HepG2 (cell line): ENCODE measurements at regions not wholly inside any gene's neighbourhood (a gene's known extent, or its start where the extent isn't known, plus 50 kb on each side); places are given as distances from the start of the nearest gene placed in this dataset.

ENCODE experiments used
- ATAC-seq: fragments of 200-7000 bp; cut with Tn5 transposase; 3 replicates; pipeline ENCODE4 v1.9.1; 2020; ENCODE audit warnings: mild to moderate bottlenecking, moderate library complexity
- BruUV-seq: library from RNA; stranded (reverse); fragments of 400-500 nt; replicated peaks from 2 replicates; lab custom pipeline; 2021; lab: Mats Ljungman, UMichigan
- CTCF ChIA-PET: fragments of 300-600 bp; formaldehyde crosslinking; extraction: SDS; loops from one replicate; lab custom pipeline; 2021; ENCODE audit warnings: low total read pairs, inconsistent platforms, low intra/inter-chr PET ratio; lab: Yijun Ruan, JAX
- POLR2A ChIA-PET: fragments of 350-600 bp; sonication (Branson Sonifier 250); formaldehyde crosslinking; loops from one replicate; lab custom pipeline; 2020; ENCODE audit warnings: antibody characterized with exemption, inconsistent platforms; lab: Yijun Ruan, JAX
- DNase-seq: peaks from one replicate; pipeline ENCODE4 v3.0.0-alpha.2; 2015; ENCODE audit warnings: low spot score
- FAIRE-seq: peaks from 3 replicates; lab custom pipeline; 2011; peaks lifted over from hg19 to GRCh38; lab: Jason Lieb, UNC
- H2AFZ ChIP-seq: one replicate; pipeline ENCODE4 v1.6.1; 2011; ENCODE audit warnings: low read length, inconsistent platforms
- H3K27ac ChIP-seq: fragments of 300-600 bp; 3 replicates; pipeline ENCODE4 v1.8.0; 2011; ENCODE audit warnings: mixed run types, mild to moderate bottlenecking, mixed read lengths, low read length, inconsistent platforms; ENCODE audit not compliant: insufficient read depth; ENCODE audit errors: extremely low read length
- H3K27me3 ChIP-seq, 2 experiments: fragments of 200-600 bp in 1 of 2; 2 replicates in 1 of 2; 3 replicates in 1 of 2; pipeline versions ENCODE4 v1.6.0 to v1.8.0; 2011; ENCODE audit warnings: low read length in 2 of 2, mild to moderate bottlenecking in 2 of 2, moderate library complexity in 2 of 2, inconsistent platforms in 1 of 2; ENCODE audit not compliant: insufficient read depth in 2 of 2, control insufficient read depth in 1 of 2
- H3K36me3 ChIP-seq, 2 experiments: fragments of 200-600 bp in 1 of 2; replicated peaks in 1 of 2; 2 replicates in 1 of 2; 3 replicates in 1 of 2; pipeline versions ENCODE4 v1.5.1 to v1.8.0; 2011; ENCODE audit warnings: low read length in 2 of 2, inconsistent platforms in 1 of 2; ENCODE audit not compliant: insufficient read depth in 2 of 2, control insufficient read depth in 1 of 2
- H3K4me1 ChIP-seq: 2 replicates; pipeline ENCODE4 v1.5.1; 2012; ENCODE audit warnings: low read length, inconsistent platforms; ENCODE audit not compliant: insufficient read depth
- H3K4me2 ChIP-seq: 2 replicates; pipeline ENCODE4 v1.6.0; 2011; ENCODE audit warnings: low read depth, low read length, inconsistent platforms
- H3K4me3 ChIP-seq, 3 experiments: fragments of 200-600 bp in 1 of 3; sonication (generic), shearing (Covaris generic) in 1 of 3; replicated peaks in 1 of 3; 2 replicates each; pipeline ENCODE4 v1.5.1; 2011 to 2016; ENCODE audit warnings: low read length in 3 of 3, inconsistent platforms in 2 of 3, low read depth in 2 of 3, mild to moderate bottlenecking in 2 of 3, control low read depth in 1 of 3, mixed read lengths in 1 of 3; ENCODE audit not compliant: insufficient read depth in 1 of 3
- H3K79me2 ChIP-seq: one replicate; pipeline ENCODE4 v1.6.1; 2011; ENCODE audit warnings: low read length, inconsistent platforms; ENCODE audit not compliant: insufficient read depth
- H3K9ac ChIP-seq: 2 replicates; pipeline ENCODE4 v1.6.0; 2011; ENCODE audit warnings: mild to moderate bottlenecking, low read depth, low read length, inconsistent platforms; ENCODE audit not compliant: insufficient read depth
- H3K9me3 ChIP-seq: 2 replicates; pipeline ENCODE4 v1.5.1; 2012; ENCODE audit warnings: mild to moderate bottlenecking, low read length
- H4K20me1 ChIP-seq: 2 replicates; pipeline ENCODE4 v1.6.0; 2011; ENCODE audit warnings: inconsistent platforms, mild to moderate bottlenecking, low read length, moderate library complexity; ENCODE audit not compliant: insufficient read depth
- ADNP ChIP-seq: sonication (generic); formaldehyde crosslinking; IDR thresholded peaks from 2 replicates; pipeline ENCODE4 v1.4.0; 2020; ENCODE audit warnings: missing genetic modification reagents
- CC2D1A ChIP-seq: sonication (generic); formaldehyde crosslinking; IDR thresholded peaks from 2 replicates; pipeline ENCODE4 v1.8.1; 2023; ENCODE audit warnings: mild to moderate bottlenecking, missing genetic modification reagents
- DPF2 ChIP-seq: sonication (generic); formaldehyde crosslinking; IDR thresholded peaks from 2 replicates; pipeline ENCODE4 v1.4.0; 2020; ENCODE audit warnings: mild to moderate bottlenecking, low read depth, missing genetic modification reagents, borderline replicate concordance
- KMT2A ChIP-seq: sonication (generic); formaldehyde crosslinking; IDR thresholded peaks from 2 replicates; pipeline ENCODE4 v1.4.0; 2020; ENCODE audit warnings: missing genetic modification reagents
- NFE2 ChIP-seq: sonication (generic); formaldehyde crosslinking; IDR thresholded peaks from 2 replicates; pipeline ENCODE4 v1.4.0; 2020; ENCODE audit warnings: missing genetic modification reagents
- PTBP1 ChIP-seq: fragments of 200-400 bp; formaldehyde crosslinking; IDR thresholded peaks from 2 replicates; pipeline ENCODE4 v1.6.1; 2018; ENCODE audit warnings: low read length, low read depth; ENCODE audit not compliant: poor library complexity, severe bottlenecking
- RNF2 ChIP-seq: fragments of 450-650 bp; conservative IDR thresholded peaks from 2 replicates; pipeline ENCODE4 v1.6.1; 2016; ENCODE audit warnings: low read depth
- ZFP90 ChIP-seq: sonication (generic); formaldehyde crosslinking; IDR thresholded peaks from 2 replicates; pipeline ENCODE4 v1.8.0; 2022; ENCODE audit warnings: missing genetic modification reagents, mild to moderate bottlenecking, inconsistent platforms, borderline replicate concordance
- ZMAT3 ChIP-seq: sonication (generic); formaldehyde crosslinking; conservative IDR thresholded peaks from 2 replicates; pipeline ENCODE4 v1.7.0; 2021; ENCODE audit warnings: missing genetic modification reagents
- ZNF101 ChIP-seq: sonication (generic); formaldehyde crosslinking; IDR thresholded peaks from 2 replicates; pipeline ENCODE4 v1.4.0; 2020; ENCODE audit warnings: mild to moderate bottlenecking, low read depth, missing genetic modification reagents, borderline replicate concordance
- ZNF224 ChIP-seq: sonication (generic); formaldehyde crosslinking; IDR thresholded peaks from 2 replicates; pipeline ENCODE4 v1.5.0; 2020; ENCODE audit warnings: mild to moderate bottlenecking, missing genetic modification reagents
- ZNF251 ChIP-seq: sonication (generic); formaldehyde crosslinking; IDR thresholded peaks from 2 replicates; pipeline ENCODE4 v1.9.0; 2021; ENCODE audit warnings: mild to moderate bottlenecking, missing genetic modification reagents
- ZNF382 ChIP-seq: sonication (generic); formaldehyde crosslinking; IDR thresholded peaks from 2 replicates; pipeline ENCODE4 v1.5.0; 2020; ENCODE audit warnings: missing genetic modification reagents, mild to moderate bottlenecking, borderline replicate concordance
- ZNF883 ChIP-seq: sonication (generic); formaldehyde crosslinking; IDR thresholded peaks from 2 replicates; pipeline ENCODE4 v1.5.1; 2020; ENCODE audit warnings: mild to moderate bottlenecking, missing genetic modification reagents; ENCODE audit errors: not compliant biosample characterization
- WGBS: methylation state at CpG from one replicate; pipeline ENCODE4 v1.1.6; 2017; ENCODE audit warnings: low lambda C conversion rate; 5-methylcytosine and 5-hydroxymethylcytosine counted together
- in situ Hi-C: cut with HindIII; loops from 2 replicates; pipeline ENCODE4 v1.10.0; 2017; ENCODE audit warnings: low pct_unique_long_range_greater_than_20kb; ENCODE audit not compliant: extremely low pct_ligation_motif_present
- intact Hi-C: fragments of 100-400 bp; cut with micrococcal nuclease; formaldehyde crosslinking; loops from one replicate; pipeline ENCODE4 v1.10.0; 2022; ENCODE audit not compliant: unreplicated experiment
- TF ChIP-seq, protein P1 (sequence below): sonication (generic); formaldehyde crosslinking; IDR thresholded peaks from 2 replicates; pipeline ENCODE4 v1.9.0; 2021; ENCODE audit warnings: missing genetic modification reagents, mild to moderate bottlenecking, borderline replicate concordance
- TF ChIP-seq, protein P2 (sequence below): IDR thresholded peaks from 2 replicates; pipeline ENCODE4 v1.6.1; 2016; ENCODE audit warnings: mild to moderate bottlenecking, missing biosample characterization, missing genetic modification reagents
- TF ChIP-seq, protein P3 (sequence below): sonication (generic); formaldehyde crosslinking; IDR thresholded peaks from 2 replicates; pipeline ENCODE4 v1.4.0; 2020; ENCODE audit warnings: missing genetic modification reagents
- TF ChIP-seq, protein P4 (sequence below): sonication (generic); formaldehyde crosslinking; IDR thresholded peaks from 2 replicates; pipeline ENCODE4 v1.4.0; 2020; ENCODE audit warnings: missing genetic modification reagents

GRCh38 chr16:63882576-63882975, 1239.3 kb downstream of the CDH11 start:
- no peak for TF ChIP-seq PTBP1
- no peak for TF ChIP-seq RNF2
- no peak for TF ChIP-seq ZNF251 (CRISPR knock-in tag)
- no peak for TF ChIP-seq DPF2 (CRISPR knock-in tag)
- no peak for TF ChIP-seq ZNF224
- CTCF ChIA-PET = no interaction called here
- BruUV-seq = no TSS peak
- in situ Hi-C loops (no loop called here), intact Hi-C loops (no loop called here)
- Histone ChIP-seq H4K20me1 (no peaks in the 10 kb centered on the region), H2AFZ (no peak overlapping the region), H3K27ac (no peak overlapping the region), H3K9me3 (peaks cover 77% of the 10 kb centered on the region), H3K79me2 (no peaks in the 10 kb centered on the region), H3K9ac (no peak overlapping the region), H3K27me3 (no peaks in the 10 kb centered on the region), H3K36me3 (no peaks in the 10 kb centered on the region), H3K4me1 (no peaks in the 10 kb centered on the region), H3K4me3 (no peak overlapping the region), H3K4me2 (no peak overlapping the region)
- ATAC-seq (no peak), FAIRE-seq (no peak), DNase-seq (no peak)
- POLR2A ChIA-PET = no interaction called here

DNA sequence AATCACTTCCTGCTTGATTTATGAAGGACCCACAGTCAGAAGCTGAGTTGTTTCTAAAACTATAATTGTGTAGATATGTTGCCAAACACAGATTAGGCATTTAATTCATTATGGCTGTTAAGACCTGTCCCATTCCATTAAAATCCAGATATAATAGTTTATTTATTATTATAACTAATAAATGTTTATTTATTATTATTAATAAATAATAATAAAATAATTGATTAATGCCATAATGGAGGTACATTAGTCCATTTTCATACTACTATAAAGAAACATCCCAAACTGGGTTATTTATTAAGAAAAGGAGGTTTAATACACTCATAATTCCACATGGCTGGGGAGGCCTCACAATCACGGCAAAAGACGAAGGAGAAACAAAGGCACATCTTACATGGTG, 1240.9 kb downstream of the CDH11 start:
- H3K4me1 ChIP-seq = no peaks in the 10 kb centered on the region
- H3K27ac ChIP-seq = no peak overlapping the region
- intact Hi-C loops = no loop called here
- ChIA-PET CTCF (no interaction called here), POLR2A (no interaction called here)
- BruUV-seq = no TSS peak
- ATAC-seq (no peak), FAIRE-seq (no peak), DNase-seq (no peak)
- no peak overlapping the region for H3K9ac ChIP-seq
- H2AFZ ChIP-seq = no peak overlapping the region
- no peak overlapping the region for H3K4me2 ChIP-seq
- no peaks in the 10 kb centered on the region for H3K36me3 ChIP-seq
- H3K9me3 ChIP-seq = peaks cover 75% of the 10 kb centered on the region
- 42% methylated on average over 2 of the region's 2 CpGs for WGBS
- H3K27me3 ChIP-seq = no peaks in the 10 kb centered on the region
- no peak overlapping the region for H3K4me3 ChIP-seq
- in situ Hi-C loops = no loop called here
- no peaks in the 10 kb centered on the region for H3K79me2 ChIP-seq
- H4K20me1 ChIP-seq = no peaks in the 10 kb centered on the region
- TF ChIP-seq, protein P1, sequence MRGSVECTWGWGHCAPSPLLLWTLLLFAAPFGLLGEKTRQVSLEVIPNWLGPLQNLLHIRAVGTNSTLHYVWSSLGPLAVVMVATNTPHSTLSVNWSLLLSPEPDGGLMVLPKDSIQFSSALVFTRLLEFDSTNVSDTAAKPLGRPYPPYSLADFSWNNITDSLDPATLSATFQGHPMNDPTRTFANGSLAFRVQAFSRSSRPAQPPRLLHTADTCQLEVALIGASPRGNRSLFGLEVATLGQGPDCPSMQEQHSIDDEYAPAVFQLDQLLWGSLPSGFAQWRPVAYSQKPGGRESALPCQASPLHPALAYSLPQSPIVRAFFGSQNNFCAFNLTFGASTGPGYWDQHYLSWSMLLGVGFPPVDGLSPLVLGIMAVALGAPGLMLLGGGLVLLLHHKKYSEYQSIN = no peak
- TF ChIP-seq ZNF101 (no peak), NFE2 (CRISPR knock-in tag) (no peak), ADNP (CRISPR knock-in tag) (no peak), ZMAT3 (CRISPR knock-in tag) (no peak), ZNF883 (CRISPR knock-in tag) (no peak), ZFP90 (CRISPR knock-in tag) (no peak), CC2D1A (CRISPR knock-in tag) (no peak), KMT2A (CRISPR knock-in tag) (no peak), ZNF382 (no peak)
- TF ChIP-seq, protein P2, sequence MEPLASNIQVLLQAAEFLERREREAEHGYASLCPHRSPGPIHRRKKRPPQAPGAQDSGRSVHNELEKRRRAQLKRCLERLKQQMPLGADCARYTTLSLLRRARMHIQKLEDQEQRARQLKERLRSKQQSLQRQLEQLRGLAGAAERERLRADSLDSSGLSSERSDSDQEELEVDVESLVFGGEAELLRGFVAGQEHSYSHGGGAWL = no peak
- TF ChIP-seq, protein P3, sequence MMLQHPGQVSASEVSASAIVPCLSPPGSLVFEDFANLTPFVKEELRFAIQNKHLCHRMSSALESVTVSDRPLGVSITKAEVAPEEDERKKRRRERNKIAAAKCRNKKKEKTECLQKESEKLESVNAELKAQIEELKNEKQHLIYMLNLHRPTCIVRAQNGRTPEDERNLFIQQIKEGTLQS = no peak
- TF ChIP-seq, protein P4, sequence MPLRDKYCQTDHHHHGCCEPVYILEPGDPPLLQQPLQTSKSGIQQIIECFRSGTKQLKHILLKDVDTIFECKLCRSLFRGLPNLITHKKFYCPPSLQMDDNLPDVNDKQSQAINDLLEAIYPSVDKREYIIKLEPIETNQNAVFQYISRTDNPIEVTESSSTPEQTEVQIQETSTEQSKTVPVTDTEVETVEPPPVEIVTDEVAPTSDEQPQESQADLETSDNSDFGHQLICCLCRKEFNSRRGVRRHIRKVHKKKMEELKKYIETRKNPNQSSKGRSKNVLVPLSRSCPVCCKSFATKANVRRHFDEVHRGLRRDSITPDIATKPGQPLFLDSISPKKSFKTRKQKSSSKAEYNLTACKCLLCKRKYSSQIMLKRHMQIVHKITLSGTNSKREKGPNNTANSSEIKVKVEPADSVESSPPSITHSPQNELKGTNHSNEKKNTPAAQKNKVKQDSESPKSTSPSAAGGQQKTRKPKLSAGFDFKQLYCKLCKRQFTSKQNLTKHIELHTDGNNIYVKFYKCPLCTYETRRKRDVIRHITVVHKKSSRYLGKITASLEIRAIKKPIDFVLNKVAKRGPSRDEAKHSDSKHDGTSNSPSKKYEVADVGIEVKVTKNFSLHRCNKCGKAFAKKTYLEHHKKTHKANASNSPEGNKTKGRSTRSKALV (CRISPR knock-in tag) = no peak
